H9 (cell line): ENCODE measurements at regions not wholly inside any gene's neighbourhood (a gene's known extent, or its start where the extent isn't known, plus 50 kb on each side); places are given as distances from the start of the nearest gene placed in this dataset.

Source experiments
- DNase-seq: peaks from one replicate; pipeline ENCODE4 v3.0.0-alpha.2; 2017
- H2AFZ ChIP-seq: one replicate; pipeline ENCODE4 v1.6.1; 2013; ENCODE audit warnings: mild to moderate bottlenecking, low read length, control low read depth, moderate library complexity
- H2AK5ac ChIP-seq: 2 replicates; pipeline ENCODE4 v1.6.1; 2013; ENCODE audit warnings: low read length, control low read depth, mixed read lengths; ENCODE audit not compliant: insufficient read length
- H2BK120ac ChIP-seq: one replicate; pipeline ENCODE4 v1.6.1; 2013; ENCODE audit warnings: low read depth, mild to moderate bottlenecking, low read length, control low read depth, inconsistent platforms; ENCODE audit not compliant: poor library complexity, severe bottlenecking
- H2BK12ac ChIP-seq: 2 replicates; pipeline ENCODE4 v1.6.1; 2013; ENCODE audit warnings: low read length, control low read depth, mixed read lengths, low read depth; ENCODE audit not compliant: insufficient read length
- H2BK15ac ChIP-seq: 2 replicates; pipeline ENCODE4 v1.6.1; 2013; ENCODE audit warnings: low read depth, low read length, control low read depth
- H2BK20ac ChIP-seq: one replicate; pipeline ENCODE4 v1.6.1; 2013; ENCODE audit warnings: low read depth, mild to moderate bottlenecking, low read length, control low read depth, inconsistent platforms; ENCODE audit not compliant: poor library complexity, severe bottlenecking
- H2BK5ac ChIP-seq: 2 replicates; pipeline ENCODE4 v1.6.1; 2013; ENCODE audit warnings: low read length, control low read depth, mixed read lengths; ENCODE audit not compliant: insufficient read length
- H3K14ac ChIP-seq: 2 replicates; pipeline ENCODE4 v1.6.1; 2013; ENCODE audit warnings: low read length, control low read depth; ENCODE audit not compliant: insufficient read depth
- H3K18ac ChIP-seq: 2 replicates; pipeline ENCODE4 v1.6.1; 2013; ENCODE audit warnings: low read depth, mild to moderate bottlenecking, mixed read lengths, low read length, control low read depth; ENCODE audit not compliant: insufficient read length
- H3K23ac ChIP-seq: 2 replicates; pipeline ENCODE4 v1.6.1; 2013; ENCODE audit warnings: low read length, control low read depth, mixed read lengths, low read depth; ENCODE audit not compliant: insufficient read length
- H3K23me2 ChIP-seq: 2 replicates; pipeline ENCODE4 v1.6.1; 2013; ENCODE audit warnings: low read depth, mild to moderate bottlenecking, mixed read lengths, low read length, control low read depth; ENCODE audit not compliant: insufficient read length, poor library complexity, severe bottlenecking
- H3K27ac ChIP-seq: 2 replicates; pipeline ENCODE4 v1.5.1; 2013; ENCODE audit warnings: low read length, control low read depth, mixed read lengths, low read depth; ENCODE audit not compliant: insufficient read length
- H3K27me3 ChIP-seq: 2 replicates; pipeline ENCODE4 v1.6.1; 2013; ENCODE audit warnings: low read length, control low read depth, inconsistent platforms; ENCODE audit not compliant: insufficient read depth
- H3K4ac ChIP-seq: 2 replicates; pipeline ENCODE4 v1.6.1; 2013; ENCODE audit warnings: low read depth, mild to moderate bottlenecking, control low read depth, inconsistent platforms, low read length, moderate library complexity
- H3K4me1 ChIP-seq: 2 replicates; pipeline ENCODE4 v1.6.1; 2013; ENCODE audit warnings: low read length, control low read depth, inconsistent platforms; ENCODE audit not compliant: insufficient read depth
- H3K4me2 ChIP-seq: 2 replicates; pipeline ENCODE4 v1.6.1; 2013; ENCODE audit warnings: low read length, control low read depth, mixed read lengths; ENCODE audit not compliant: insufficient read length, insufficient read depth
- H3K56ac ChIP-seq: 2 replicates; pipeline ENCODE4 v1.6.1; 2013; ENCODE audit warnings: low read depth, mild to moderate bottlenecking, mixed read lengths, low read length, control low read depth; ENCODE audit not compliant: insufficient read length
- H3K79me1 ChIP-seq: 2 replicates; pipeline ENCODE4 v1.6.1; 2013; ENCODE audit warnings: low read depth, mild to moderate bottlenecking, moderate library complexity, low read length, control low read depth, inconsistent platforms; ENCODE audit not compliant: insufficient read depth, poor library complexity, severe bottlenecking
- H3K79me2 ChIP-seq: 2 replicates; pipeline ENCODE4 v1.6.1; 2013; ENCODE audit warnings: low read length, control low read depth, inconsistent platforms; ENCODE audit not compliant: insufficient read depth
- H3K9ac ChIP-seq: 2 replicates; pipeline ENCODE4 v1.6.1; 2013; ENCODE audit warnings: low read length, control low read depth, mixed read lengths; ENCODE audit not compliant: insufficient read length; ENCODE audit errors: extremely low read depth
- H3K9me3 ChIP-seq: one replicate; pipeline ENCODE4 v1.6.1; 2013; ENCODE audit warnings: low read depth, low read length, inconsistent platforms; ENCODE audit not compliant: control insufficient read depth
- H3T11ph ChIP-seq: one replicate; pipeline ENCODE4 v1.6.1; 2013; ENCODE audit warnings: mild to moderate bottlenecking, low read length, control low read depth, inconsistent platforms
- H4K20me1 ChIP-seq: one replicate; pipeline ENCODE4 v1.6.1; 2013; ENCODE audit not compliant: control insufficient read depth, insufficient read length, insufficient read depth
- H4K5ac ChIP-seq: 2 replicates; pipeline ENCODE4 v1.6.1; 2013; ENCODE audit warnings: low read depth, mild to moderate bottlenecking, mixed read lengths, low read length, control low read depth; ENCODE audit not compliant: insufficient read length
- H4K8ac ChIP-seq: replicated peaks from 2 replicates; pipeline ENCODE4 v1.6.1; 2013; ENCODE audit warnings: low read length, control low read depth, mixed read lengths, low read depth; ENCODE audit not compliant: insufficient read length
- H4K91ac ChIP-seq: 2 replicates; pipeline ENCODE4 v1.6.1; 2013; ENCODE audit warnings: low read depth, mild to moderate bottlenecking, moderate library complexity, mixed read lengths, low read length, control low read depth; ENCODE audit not compliant: insufficient read length
- H3K27ac Mint-ChIP-seq, 3 experiments: 2 replicates in 2 of 3; 3 replicates in 1 of 3; pipeline ENCODE4 v1.8.0; 2020 to 2021; ENCODE audit warnings: mixed read lengths in 3 of 3, mild to moderate bottlenecking in 1 of 3, moderate library complexity in 1 of 3
- H3K27me3 Mint-ChIP-seq: 2 replicates; pipeline ENCODE4 v1.8.0; 2021; ENCODE audit warnings: low read depth, mild to moderate bottlenecking, moderate library complexity, mixed read lengths
- H3K36me3 Mint-ChIP-seq, 3 experiments: 2 replicates in 2 of 3; 3 replicates in 1 of 3; pipeline ENCODE4 v1.8.0; 2020 to 2021; ENCODE audit warnings: low read depth in 3 of 3, mixed read lengths in 3 of 3; ENCODE audit not compliant: insufficient read depth in 1 of 3
- H3K4me1 Mint-ChIP-seq, 2 experiments: 2 replicates each; pipeline ENCODE4 v1.8.0; 2020; ENCODE audit warnings: mixed read lengths in 2 of 2
- H3K4me3 Mint-ChIP-seq, 2 experiments: 2 replicates in 1 of 2; 3 replicates in 1 of 2; pipeline ENCODE4 v1.8.0; 2020 to 2021; ENCODE audit warnings: mild to moderate bottlenecking in 2 of 2, mixed read lengths in 2 of 2, moderate library complexity in 1 of 2
- H3K9me3 Mint-ChIP-seq, 2 experiments: 2 replicates in 1 of 2; 3 replicates in 1 of 2; pipeline ENCODE4 v1.8.0; 2020; ENCODE audit warnings: mild to moderate bottlenecking in 2 of 2, mixed read lengths in 2 of 2, moderate library complexity in 1 of 2
- WGBS: extraction: QIAGEN DNeasy Blood & Tissue Kit; methylation state at CpG from one replicate; pipeline ENCODE4 v1.1.7; 2013; ENCODE audit warnings: missing lambda C conversion rate, low lambda C conversion rate, mixed read lengths; ENCODE audit not compliant: insufficient read length; ENCODE audit errors: extremely low coverage; 5-methylcytosine and 5-hydroxymethylcytosine counted together
- TF ChIP-seq, protein P1 (sequence below): fragments of 200-600 bp; sonication (generic); conservative IDR thresholded peaks from 3 replicates; pipeline ENCODE4 v1.8.0; 2021; ENCODE audit warnings: antibody characterized with exemption, mild to moderate bottlenecking

DNA sequence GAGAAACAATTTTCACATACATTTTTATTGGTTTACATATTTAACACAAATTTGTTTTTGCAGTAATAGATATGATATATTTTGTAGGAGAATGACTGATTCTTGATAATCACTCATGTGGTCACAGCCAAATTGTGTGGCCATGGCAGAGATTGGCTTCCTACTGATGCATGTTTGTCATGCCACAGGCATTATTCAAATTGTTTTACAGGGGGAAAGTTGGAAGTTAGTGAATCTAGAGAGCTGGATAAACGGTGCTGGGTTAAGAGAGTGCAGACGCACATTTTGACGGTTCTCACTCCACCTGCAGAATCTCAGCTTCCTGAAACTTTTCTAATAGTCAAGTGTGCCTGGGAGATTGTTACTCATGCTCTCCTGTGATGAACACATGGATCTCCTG is 91.1 kb upstream of the FBN2 start:
- Mint-ChIP-seq H3K4me1 (peaks cover 0 to 5% of the 10 kb centered on the region in 2 experiments; a peak in 2 of 4 replicates), H3K27ac (no peak overlapping the region), H3K36me3 (no peaks in the 10 kb centered on the region), H3K9me3 (no peaks in the 10 kb centered on the region), H3K27me3 (no peaks in the 10 kb centered on the region; the same call in 1 of the 2 replicates), H3K4me3 (no peak overlapping the region)
- H3K9me3 ChIP-seq = no peaks in the 10 kb centered on the region
- no peak overlapping the region for H3K18ac ChIP-seq
- no peak overlapping the region for H3K4me2 ChIP-seq
- H4K5ac ChIP-seq = no peak overlapping the region
- H4K20me1 ChIP-seq = no peaks in the 10 kb centered on the region
- no peak for DNase-seq
- no peaks in the 10 kb centered on the region for H3K27me3 ChIP-seq
- no peak overlapping the region for H3T11ph ChIP-seq
- no peak overlapping the region for H2BK20ac ChIP-seq
- no peaks in the 10 kb centered on the region for H3K4me1 ChIP-seq
- H3K4ac ChIP-seq = no peak overlapping the region
- TF ChIP-seq, protein P1, sequence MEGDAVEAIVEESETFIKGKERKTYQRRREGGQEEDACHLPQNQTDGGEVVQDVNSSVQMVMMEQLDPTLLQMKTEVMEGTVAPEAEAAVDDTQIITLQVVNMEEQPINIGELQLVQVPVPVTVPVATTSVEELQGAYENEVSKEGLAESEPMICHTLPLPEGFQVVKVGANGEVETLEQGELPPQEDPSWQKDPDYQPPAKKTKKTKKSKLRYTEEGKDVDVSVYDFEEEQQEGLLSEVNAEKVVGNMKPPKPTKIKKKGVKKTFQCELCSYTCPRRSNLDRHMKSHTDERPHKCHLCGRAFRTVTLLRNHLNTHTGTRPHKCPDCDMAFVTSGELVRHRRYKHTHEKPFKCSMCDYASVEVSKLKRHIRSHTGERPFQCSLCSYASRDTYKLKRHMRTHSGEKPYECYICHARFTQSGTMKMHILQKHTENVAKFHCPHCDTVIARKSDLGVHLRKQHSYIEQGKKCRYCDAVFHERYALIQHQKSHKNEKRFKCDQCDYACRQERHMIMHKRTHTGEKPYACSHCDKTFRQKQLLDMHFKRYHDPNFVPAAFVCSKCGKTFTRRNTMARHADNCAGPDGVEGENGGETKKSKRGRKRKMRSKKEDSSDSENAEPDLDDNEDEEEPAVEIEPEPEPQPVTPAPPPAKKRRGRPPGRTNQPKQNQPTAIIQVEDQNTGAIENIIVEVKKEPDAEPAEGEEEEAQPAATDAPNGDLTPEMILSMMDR = no peak
- H3K9ac ChIP-seq = no peak overlapping the region
- no peak overlapping the region for H3K56ac ChIP-seq
- no peak overlapping the region for H2BK120ac ChIP-seq
- H3K27ac ChIP-seq = no peak overlapping the region
- no peak overlapping the region for H2BK15ac ChIP-seq
- no peaks in the 10 kb centered on the region for H3K79me1 ChIP-seq
- no CpG with 5 or more reads among the region's 3 CpGs for WGBS
- H3K23me2 ChIP-seq = no peaks in the 10 kb centered on the region
- H2AK5ac ChIP-seq = no peak overlapping the region
- no peak overlapping the region for H3K23ac ChIP-seq
- H3K79me2 ChIP-seq = no peaks in the 10 kb centered on the region
- H4K91ac ChIP-seq = no peak overlapping the region
- H3K14ac ChIP-seq = no peak overlapping the region
- no peak overlapping the region for H4K8ac ChIP-seq
- no peak overlapping the region for H2BK12ac ChIP-seq
- H2AFZ ChIP-seq = no peak overlapping the region
- H2BK5ac ChIP-seq = no peak overlapping the region
